ENCODE measurements at regions not wholly inside any gene's neighbourhood (a gene's known extent, or its start where the extent isn't known, plus 50 kb on each side); places are given as distances from the start of the nearest gene placed in this dataset.

DNA sequence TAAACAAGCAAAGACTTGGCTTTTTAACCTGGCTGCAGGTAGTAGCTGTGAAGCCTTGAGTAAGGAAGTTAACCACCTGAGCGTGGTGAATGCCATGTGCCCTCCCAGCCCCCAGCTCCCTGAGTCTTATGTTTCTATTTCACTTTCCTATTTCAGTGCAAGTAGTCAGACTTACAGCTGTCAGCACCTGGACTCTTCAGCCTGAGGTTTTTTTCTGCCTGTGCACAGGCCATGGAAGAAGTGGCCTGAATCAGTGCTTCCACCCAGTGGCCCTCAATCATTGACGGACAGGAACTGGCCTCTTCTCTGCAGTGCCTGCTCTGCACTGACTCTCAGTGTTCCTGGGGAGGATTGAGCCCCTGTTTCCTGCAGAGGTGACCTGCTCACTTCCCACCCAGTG lies 796.4 kb downstream of the MED13L start (continued):
- no peak for TF ChIP-seq CTCF (IDR thresholded peaks at IDR 0.05; ENCODE audit: low read depth, low read length, missing input control)
- no peak for TF ChIP-seq HNF4A (conservative IDR thresholded peaks at IDR 0.05)

DNA sequence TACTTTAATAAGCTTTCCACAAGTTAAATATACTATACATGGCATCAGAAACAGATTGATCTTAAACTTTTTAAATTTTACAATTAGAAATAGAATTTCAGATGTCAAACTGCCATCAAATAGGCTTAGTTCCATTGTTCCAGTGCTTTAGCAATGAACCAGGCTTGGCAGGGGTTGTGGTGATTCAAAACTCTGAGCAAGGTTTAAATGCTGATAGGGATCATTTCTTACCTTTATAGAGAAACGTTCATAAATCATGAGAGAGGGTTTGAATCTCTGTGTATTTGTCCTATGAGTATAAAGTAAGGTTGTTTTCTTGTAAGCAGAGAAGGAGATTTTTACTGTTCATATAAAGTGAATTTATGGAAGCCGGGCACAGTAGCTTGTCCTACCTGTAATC lies 794.5 kb upstream of the TBX3 start:
- Histone ChIP-seq H3K27me3 (ENCODE audit: control insufficient read depth in 4 of 4, insufficient read depth in 4 of 4, low read length in 3 of 4) (no peaks in the 10 kb centered on the region), H3K4me3 (ENCODE audit: low read depth in 1 of 3, low read length in 3 of 3) (no peak overlapping the region), H3K4me1 (ENCODE audit: control insufficient read depth in 4 of 4, insufficient read depth in 4 of 4, low read length in 3 of 4) (no peaks in the 10 kb centered on the region), H3K27ac (ENCODE audit: low read depth in 1 of 2, low read length in 2 of 2) (no peak overlapping the region), H3K36me3 (ENCODE audit: control insufficient read depth in 4 of 4, insufficient read depth in 3 of 4, low read depth in 1 of 4, low read length in 3 of 4) (no peaks in the 10 kb centered on the region), H3K9me3 (ENCODE audit: control insufficient read depth in 4 of 4, low read length in 3 of 4) (no peaks in the 10 kb centered on the region), H3K9ac (ENCODE audit: low read depth in 1 of 2, low read length in 2 of 2) (no peak overlapping the region)
- DNase-seq (ENCODE audit: low spot score), result no peak
- WGBS, result 74% methylated on average over 2 of the region's 2 CpGs
- TF ChIP-seq JUND (IDR thresholded peaks at IDR 0.05) (no peak), EGR1 (IDR thresholded peaks at IDR 0.05; ENCODE audit: low read depth in 2 of 2) (no peak), TAF1 (conservative IDR thresholded peaks at IDR 0.05) (no peak), MAX (IDR thresholded peaks at IDR 0.05) (no peak), NR2F2 (IDR thresholded peaks at IDR 0.05) (no peak), RAD21 (IDR thresholded peaks at IDR 0.05) (no peak), ATF3 (IDR thresholded peaks at IDR 0.05) (no peak), HNF4A (conservative IDR thresholded peaks at IDR 0.05) (no peak), RXRA (IDR thresholded peaks at IDR 0.05) (no peak), HNF4G (IDR thresholded peaks at IDR 0.05) (no peak), REST (IDR thresholded peaks at IDR 0.05) (no peak), GABPA (IDR thresholded peaks at IDR 0.05 in 1 of 2, conservative IDR thresholded peaks at IDR 0.05 in 1 of 2) (no peak), FOXA1 (IDR thresholded peaks at IDR 0.05) (no peak), YY1 (IDR thresholded peaks at IDR 0.05) (no peak), CTCF (IDR thresholded peaks at IDR 0.05; ENCODE audit: low read depth, low read length, missing input control) (no peak), SP1 (IDR thresholded peaks at IDR 0.05) (no peak), FOXA2 (IDR thresholded peaks at IDR 0.05) (no peak)
- TF ChIP-seq, protein P1, sequence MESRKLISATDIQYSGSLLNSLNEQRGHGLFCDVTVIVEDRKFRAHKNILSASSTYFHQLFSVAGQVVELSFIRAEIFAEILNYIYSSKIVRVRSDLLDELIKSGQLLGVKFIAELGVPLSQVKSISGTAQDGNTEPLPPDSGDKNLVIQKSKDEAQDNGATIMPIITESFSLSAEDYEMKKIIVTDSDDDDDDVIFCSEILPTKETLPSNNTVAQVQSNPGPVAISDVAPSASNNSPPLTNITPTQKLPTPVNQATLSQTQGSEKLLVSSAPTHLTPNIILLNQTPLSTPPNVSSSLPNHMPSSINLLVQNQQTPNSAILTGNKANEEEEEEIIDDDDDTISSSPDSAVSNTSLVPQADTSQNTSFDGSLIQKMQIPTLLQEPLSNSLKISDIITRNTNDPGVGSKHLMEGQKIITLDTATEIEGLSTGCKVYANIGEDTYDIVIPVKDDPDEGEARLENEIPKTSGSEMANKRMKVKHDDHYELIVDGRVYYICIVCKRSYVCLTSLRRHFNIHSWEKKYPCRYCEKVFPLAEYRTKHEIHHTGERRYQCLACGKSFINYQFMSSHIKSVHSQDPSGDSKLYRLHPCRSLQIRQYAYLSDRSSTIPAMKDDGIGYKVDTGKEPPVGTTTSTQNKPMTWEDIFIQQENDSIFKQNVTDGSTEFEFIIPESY (IDR thresholded peaks at IDR 0.05), result no peak

Measured in liver (tissue), 8 donors.